Left kidney (tissue), 1 donor: ENCODE measurements at regions not wholly inside any gene's neighbourhood (a gene's known extent, or its start where the extent isn't known, plus 50 kb on each side); places are given as distances from the start of the nearest gene placed in this dataset.

Experiments
- DNase-seq: peaks from one replicate; pipeline ENCODE4 v3.0.0-alpha.2; 2013

GRCh38 chr9:79015951-79016350, 555.8 kb upstream of the TLE4 start:
- DNase-seq, result no peak

GRCh38 chr9:79020276-79020675, 551.5 kb upstream of the TLE4 start:
- no peak for DNase-seq

GRCh38 chr9:79021084-79021483, 550.7 kb upstream of the TLE4 start:
- no peak for DNase-seq

GRCh38 chr9:79023134-79023580, 548.6 kb upstream of the TLE4 start:
- DNase-seq, result no peak

GRCh38 chr9:79026316-79026715, 545.4 kb upstream of the TLE4 start:
- peak; percentile 24 for DNase-seq

- no peak for DNase-seq
Observed at GRCh38 chr9:79028101-79028500, 543.7 kb upstream of the TLE4 start.

GRCh38 chr9:79034583-79034982, 537.2 kb upstream of the TLE4 start:
- DNase-seq, result no peak

- DNase-seq, result no peak
Observed at GRCh38 chr9:79037338-79037737, 534.4 kb upstream of the TLE4 start.

GRCh38 chr9:79040671-79041070, 531.1 kb upstream of the TLE4 start:
- DNase-seq, result no peak

GRCh38 chr9:79041266-79041665, 530.5 kb upstream of the TLE4 start:
- no peak for DNase-seq

- no peak for DNase-seq
Observed at GRCh38 chr9:79043916-79044315, 527.8 kb upstream of the TLE4 start.

GRCh38 chr9:79046401-79046800, 525.4 kb upstream of the TLE4 start:
- DNase-seq, result no peak

GRCh38 chr9:79049371-79049770, 522.4 kb upstream of the TLE4 start:
- no peak for DNase-seq

GRCh38 chr9:79053598-79053997, 518.2 kb upstream of the TLE4 start:
- no peak for DNase-seq

- no peak for DNase-seq
Observed at GRCh38 chr9:79054500-79054899, 517.3 kb upstream of the TLE4 start.

GRCh38 chr9:79056041-79056440, 515.7 kb upstream of the TLE4 start:
- DNase-seq, result no peak

GRCh38 chr9:79057576-79057975, 514.2 kb upstream of the TLE4 start:
- no peak for DNase-seq

GRCh38 chr9:79060766-79061165, 511.0 kb upstream of the TLE4 start:
- DNase-seq, result no peak

GRCh38 chr9:79061752-79062616, 509.8 kb upstream of the TLE4 start:
- DNase-seq, result no peak

- no peak for DNase-seq
Observed at GRCh38 chr9:79073201-79073600, 498.6 kb upstream of the TLE4 start.

- no peak for DNase-seq
Observed at GRCh38 chr9:79080536-79080935, 491.2 kb upstream of the TLE4 start.

GRCh38 chr9:79083621-79084020, 488.1 kb upstream of the TLE4 start:
- DNase-seq, result no peak

GRCh38 chr9:79087133-79087532, 484.6 kb upstream of the TLE4 start:
- no peak for DNase-seq

- no peak for DNase-seq
Observed at GRCh38 chr9:79089054-79089560, 482.7 kb upstream of the TLE4 start.
